Lower leg skin (tissue), 4 donors: ENCODE measurements at regions not wholly inside any gene's neighbourhood (a gene's known extent, or its start where the extent isn't known, plus 50 kb on each side); places are given as distances from the start of the nearest gene placed in this dataset.

Source experiments
- DNase-seq, 2 donors: peaks; one replicate each; pipeline ENCODE4 v3.0.0-alpha.2; 2019; ENCODE audit warnings: low spot score in 2 of 2
- H3K4me3 ChIP-seq: fragments of 200-600 bp; sonication (generic); 2 replicates; pipeline ENCODE4 v1.5.1; 2017; ENCODE audit warnings: mild to moderate bottlenecking, low read depth; ENCODE audit not compliant: poor library complexity, severe bottlenecking
- CTCF ChIP-seq, 3 donors: fragments of 450-650 bp; IDR thresholded peaks; one replicate each; pipeline ENCODE4 v1.5.1; 2016; ENCODE audit warnings: antibody characterized with exemption in 3 of 3, mild to moderate bottlenecking in 3 of 3, moderate library complexity in 2 of 3
- POLR2A ChIP-seq, 2 donors: fragments of 450-650 bp; IDR thresholded peaks; one replicate each; pipeline ENCODE4 v1.6.1; 2016 to 2017; ENCODE audit warnings: antibody characterized with exemption in 2 of 2, mild to moderate bottlenecking in 1 of 2, moderate library complexity in 1 of 2
- WGBS, 2 donors: methylation state at CpG; one replicate each; pipeline ENCODE4 v1.1.5; 2018; 5-methylcytosine and 5-hydroxymethylcytosine counted together
- intact Hi-C: fragments of 100-400 bp; cut with DNase I; formaldehyde crosslinking; loops from one replicate; pipeline ENCODE4 v1.15.0; 2023; ENCODE audit warnings: low total_unique reads

GRCh38 chr10:78783753-78784152 is 285.0 kb upstream of the ZMIZ1 start:
- H3K4me3 ChIP-seq, result no peak overlapping the region
- DNase-seq, result peak in 1 of 2 donors; percentile 48
- intact Hi-C loops, result no loop called here
- TF ChIP-seq POLR2A (IDR thresholded peaks at IDR 0.05) (no peak), CTCF (IDR thresholded peaks at IDR 0.05) (no peak)
- WGBS, 2 donors, result 92 to 93% methylated on average over 3 of the region's 3 CpGs

- no peak overlapping the region for H3K4me3 ChIP-seq
- no peak for TF ChIP-seq CTCF (IDR thresholded peaks at IDR 0.05)
- no peak for TF ChIP-seq POLR2A (IDR thresholded peaks at IDR 0.05)
- 21 to 46% methylated on average over 3 of the region's 3 CpGs for WGBS, 2 donors
- peak in 1 of 2 donors; percentile 64 for DNase-seq
- intact Hi-C loops, result no loop called here
These were observed 284.2 kb upstream of the ZMIZ1 start for GRCh38 chr10:78784546-78784945.

DNA sequence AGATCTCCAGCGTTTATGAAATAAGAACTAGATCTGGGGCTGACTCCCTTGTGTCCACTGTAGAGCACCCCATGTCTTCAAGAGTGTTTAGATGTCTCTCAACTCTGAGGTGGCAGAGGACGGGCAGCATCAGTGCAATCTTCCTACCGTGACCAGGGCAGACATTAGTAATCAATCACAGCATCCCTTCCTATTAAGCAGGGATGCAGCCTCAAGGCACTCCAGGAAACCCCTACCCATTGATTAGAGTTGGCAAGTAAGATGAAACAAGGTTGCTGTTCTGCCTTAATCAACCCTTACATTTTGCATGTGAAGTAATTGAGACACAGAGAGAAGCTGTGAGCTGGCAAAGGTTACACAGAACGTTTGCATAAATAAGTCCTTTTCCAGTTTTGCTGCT is 283.7 kb upstream of the ZMIZ1 start:
- no peak overlapping the region for H3K4me3 ChIP-seq
- intact Hi-C loops, result no loop called here
- 50 to 60% methylated on average over 4 of the region's 4 CpGs for WGBS, 2 donors
- no peak for DNase-seq
- TF ChIP-seq CTCF (IDR thresholded peaks at IDR 0.05), result no peak
- no peak for TF ChIP-seq POLR2A (IDR thresholded peaks at IDR 0.05)

GRCh38 chr10:78785991-78786390 is 282.8 kb upstream of the ZMIZ1 start:
- intact Hi-C loops, result no loop called here
- TF ChIP-seq CTCF (IDR thresholded peaks at IDR 0.05) (no peak), POLR2A (IDR thresholded peaks at IDR 0.05) (no peak)
- 79 to 90% methylated on average over 6 of the region's 6 CpGs for WGBS, 2 donors
- DNase-seq, result no peak
- no peak overlapping the region for H3K4me3 ChIP-seq

- TF ChIP-seq CTCF (IDR thresholded peaks at IDR 0.05) (no peak), POLR2A (IDR thresholded peaks at IDR 0.05) (no peak)
- 25 to 39% methylated on average over 2 of the region's 2 CpGs for whole genome bisulfite sequencing, 2 donors
- no peak for DNase-seq
- H3K4me3 ChIP-seq, result no peak overlapping the region
- intact Hi-C loops, result no loop called here
These were observed 281.6 kb upstream of the ZMIZ1 start for GRCh38 chr10:78787125-78787524.

GRCh38 chr10:78794736-78795455 is 273.9 kb upstream of the ZMIZ1 start:
- TF ChIP-seq CTCF (IDR thresholded peaks at IDR 0.05) (no peak), POLR2A (IDR thresholded peaks at IDR 0.05) (no peak)
- peak in 1 of 2 donors; percentile 70 for DNase-seq
- intact Hi-C loops, result no loop called here
- WGBS, 2 donors, result 75 to 86% methylated on average over 7 of the region's 7 CpGs
- H3K4me3 ChIP-seq, result no peak overlapping the region
